HEK293 (cell line): ENCODE measurements at regions not wholly inside any gene's neighbourhood (a gene's known extent, or its start where the extent isn't known, plus 50 kb on each side); places are given as distances from the start of the nearest gene placed in this dataset.

Experiments used
- CTCF ChIA-PET: fragments of 350-600 bp; formaldehyde crosslinking; extraction: SDS; loops from one replicate; lab custom pipeline; 2021; ENCODE audit warnings: antibody characterized with exemption; lab: Yijun Ruan, JAX
- POLR2A ChIA-PET: fragments of 300-600 bp; formaldehyde crosslinking; extraction: SDS; loops from one replicate; lab custom pipeline; 2020; ENCODE audit warnings: antibody characterized with exemption, inconsistent platforms; lab: Yijun Ruan, JAX
- H3K27ac ChIP-seq: fragments of 200-500 bp; sonication (Bioruptor generic); 2 replicates; pipeline ENCODE4 v1.5.1; 2014; ENCODE audit warnings: low read depth, low read length, control low read depth, inconsistent platforms; ENCODE audit errors: extremely low read depth
- H3K36me3 ChIP-seq, 2 experiments: fragments of 200-500 bp in 1 of 2; sonication (Bioruptor generic) in 1 of 2; 1 replicate in 1 of 2; 2 replicates in 1 of 2; pipeline ENCODE4 v1.5.1; 2014 to 2017; ENCODE audit warnings: inconsistent platforms in 2 of 2, low read length in 2 of 2; ENCODE audit not compliant: control insufficient read depth in 2 of 2, insufficient read depth in 1 of 2
- H3K4me1 ChIP-seq: fragments of 200-500 bp; sonication (Bioruptor generic); 2 replicates; pipeline ENCODE4 v1.5.1; 2014; ENCODE audit warnings: mild to moderate bottlenecking, low read length, inconsistent platforms; ENCODE audit not compliant: control insufficient read depth, insufficient read depth
- H3K4me3 ChIP-seq: 2 replicates; pipeline ENCODE4 v1.5.1; 2011; ENCODE audit warnings: low read depth, mild to moderate bottlenecking, control low read depth, low read length, moderate library complexity
- H3K9me3 ChIP-seq: fragments of 200-500 bp; sonication (Bioruptor generic); 2 replicates; pipeline ENCODE4 v1.5.1; 2014; ENCODE audit warnings: low read depth, low read length, inconsistent platforms; ENCODE audit not compliant: control insufficient read depth, insufficient read depth
- ATF2 ChIP-seq: fragments of 450-650 bp; formaldehyde crosslinking; IDR thresholded peaks from 2 replicates; pipeline ENCODE4 v1.5.1; 2016; ENCODE audit warnings: missing biosample characterization, missing genetic modification characterization, low read depth
- GLIS1 ChIP-seq: fragments of 450-650 bp; formaldehyde crosslinking; IDR thresholded peaks from 2 replicates; pipeline ENCODE4 v1.5.1; 2016; ENCODE audit warnings: missing biosample characterization, missing genetic modification characterization
- KLF1 ChIP-seq: fragments of 450-650 bp; formaldehyde crosslinking; IDR thresholded peaks from 2 replicates; pipeline ENCODE4 v1.5.1; 2016; ENCODE audit warnings: missing biosample characterization, missing genetic modification characterization
- MEIS1 ChIP-seq: sonication (generic); formaldehyde crosslinking; IDR thresholded peaks from 2 replicates; pipeline ENCODE4 v1.8.1; 2022; ENCODE audit warnings: missing genetic modification reagents, mild to moderate bottlenecking, borderline replicate concordance
- OSR2 ChIP-seq: fragments of 450-650 bp; formaldehyde crosslinking; IDR thresholded peaks from 2 replicates; pipeline ENCODE4 v1.5.1; 2016; ENCODE audit warnings: missing biosample characterization, missing genetic modification characterization
- PBX3 ChIP-seq: sonication (generic); formaldehyde crosslinking; IDR thresholded peaks from 2 replicates; pipeline ENCODE4 v1.8.1; 2022; ENCODE audit warnings: mild to moderate bottlenecking, moderate library complexity, missing genetic modification reagents
- SCRT2 ChIP-seq: fragments of 450-650 bp; formaldehyde crosslinking; IDR thresholded peaks from 2 replicates; pipeline ENCODE4 v1.5.1; 2016; ENCODE audit warnings: missing biosample characterization, missing genetic modification characterization
- YY1 ChIP-seq: fragments of 450-650 bp; formaldehyde crosslinking; IDR thresholded peaks from 2 replicates; pipeline ENCODE4 v1.5.1; 2018; ENCODE audit warnings: missing biosample characterization, missing genetic modification characterization
- ZBTB1 ChIP-seq: fragments of 450-650 bp; formaldehyde crosslinking; IDR thresholded peaks from 2 replicates; pipeline ENCODE4 v1.5.1; 2016; ENCODE audit warnings: missing biosample characterization, missing genetic modification characterization
- ZBTB7A ChIP-seq: fragments of 450-650 bp; formaldehyde crosslinking; IDR thresholded peaks from 2 replicates; pipeline ENCODE4 v1.5.1; 2016; ENCODE audit warnings: low read depth, missing biosample characterization, missing genetic modification characterization
- ZFHX2 ChIP-seq: fragments of 450-650 bp; formaldehyde crosslinking; conservative IDR thresholded peaks from 2 replicates; pipeline ENCODE4 v1.5.1; 2016; ENCODE audit warnings: missing biosample characterization, missing genetic modification characterization
- ZFP37 ChIP-seq: fragments of 450-650 bp; formaldehyde crosslinking; IDR thresholded peaks from 2 replicates; pipeline ENCODE4 v1.5.1; 2016; ENCODE audit warnings: missing biosample characterization, missing genetic modification characterization
- ZNF155 ChIP-seq: fragments of 450-650 bp; formaldehyde crosslinking; IDR thresholded peaks from 2 replicates; pipeline ENCODE4 v1.5.1; 2016; ENCODE audit warnings: missing biosample characterization, missing genetic modification characterization
- ZNF174 ChIP-seq: fragments of 450-650 bp; formaldehyde crosslinking; IDR thresholded peaks from 2 replicates; pipeline ENCODE4 v1.5.0; 2017; ENCODE audit warnings: missing biosample characterization, mild to moderate bottlenecking, missing genetic modification characterization
- ZNF175 ChIP-seq: fragments of 450-650 bp; formaldehyde crosslinking; IDR thresholded peaks from 2 replicates; pipeline ENCODE4 v1.5.1; 2016; ENCODE audit warnings: missing biosample characterization, missing genetic modification characterization
- ZNF19 ChIP-seq: fragments of 450-650 bp; formaldehyde crosslinking; IDR thresholded peaks from 2 replicates; pipeline ENCODE4; 2016; ENCODE audit warnings: missing biosample characterization, missing genetic modification characterization, low read depth
- ZNF221 ChIP-seq: fragments of 450-650 bp; formaldehyde crosslinking; IDR thresholded peaks from 2 replicates; pipeline ENCODE4 v1.5.1; 2017; ENCODE audit warnings: missing biosample characterization, missing genetic modification characterization, borderline replicate concordance
- ZNF26 ChIP-seq: fragments of 450-650 bp; formaldehyde crosslinking; IDR thresholded peaks from 2 replicates; pipeline ENCODE4 v1.5.1; 2016; ENCODE audit warnings: missing biosample characterization, missing genetic modification characterization
- ZNF335 ChIP-seq: fragments of 450-650 bp; formaldehyde crosslinking; conservative IDR thresholded peaks from 2 replicates; pipeline ENCODE4 v1.5.1; 2016; ENCODE audit warnings: missing biosample characterization, missing genetic modification characterization
- ZNF398 ChIP-seq: fragments of 450-650 bp; formaldehyde crosslinking; IDR thresholded peaks from 2 replicates; pipeline ENCODE4 v1.5.1; 2017; ENCODE audit warnings: missing biosample characterization, missing genetic modification characterization
- ZNF426 ChIP-seq: fragments of 450-650 bp; formaldehyde crosslinking; IDR thresholded peaks from 2 replicates; pipeline ENCODE4 v1.5.1; 2017; ENCODE audit warnings: missing biosample characterization, missing genetic modification characterization, mild to moderate bottlenecking, inconsistent platforms, moderate library complexity
- ZNF501 ChIP-seq: fragments of 450-650 bp; formaldehyde crosslinking; IDR thresholded peaks from 2 replicates; pipeline ENCODE4 v1.5.1; 2016; ENCODE audit warnings: missing biosample characterization, missing genetic modification characterization
- ZNF548 ChIP-seq: fragments of 450-650 bp; formaldehyde crosslinking; IDR thresholded peaks from 2 replicates; pipeline ENCODE4 v1.5.1; 2016; ENCODE audit warnings: missing biosample characterization, missing genetic modification characterization
- ZNF600 ChIP-seq: fragments of 450-650 bp; formaldehyde crosslinking; IDR thresholded peaks from 2 replicates; pipeline ENCODE4 v1.5.1; 2016; ENCODE audit warnings: missing biosample characterization, missing genetic modification characterization
- ZNF629 ChIP-seq: fragments of 450-650 bp; formaldehyde crosslinking; IDR thresholded peaks from 2 replicates; pipeline ENCODE4 v1.5.1; 2017; ENCODE audit warnings: missing biosample characterization, missing genetic modification characterization
- ZNF791 ChIP-seq: fragments of 450-650 bp; formaldehyde crosslinking; IDR thresholded peaks from 2 replicates; pipeline ENCODE4 v1.5.1; 2016; ENCODE audit warnings: missing biosample characterization, missing genetic modification characterization
- ZNF837 ChIP-seq: fragments of 450-650 bp; formaldehyde crosslinking; IDR thresholded peaks from 2 replicates; pipeline ENCODE4 v1.5.1; 2016; ENCODE audit warnings: missing biosample characterization, missing genetic modification characterization

GRCh38 chr3:55244247-55244646 is 242.9 kb downstream of the WNT5A start (continued):
- TF ChIP-seq ZNF175 (tag by site-specific recombination), result no peak
- TF ChIP-seq ZNF600 (tag by site-specific recombination), result no peak

- CTCF ChIA-PET, result interaction anchor here (0.6 to 0.7 kb wide), 2 partner anchors 432 to 758 kb away, joined by 3 to 4 read pairs; no protein-coding TSS in a partner anchor
- H3K4me3 ChIP-seq, result no peak overlapping the region
These were observed 243.4 kb downstream of the WNT5A start for GRCh38 chr3:55243678-55244077.

GRCh38 chr3:55242921-55243320 is 244.2 kb downstream of the WNT5A start:
- ChIA-PET CTCF (interaction anchor here (0.8 kb wide), 1 partner anchor 62 kb away, joined by 4 read pairs; no protein-coding TSS in a partner anchor), POLR2A (no interaction called here)
- Histone ChIP-seq H3K27ac (no peak overlapping the region), H3K4me3 (no peak overlapping the region), H3K36me3 (no peaks in the 10 kb centered on the region), H3K4me1 (0 out of 2 replicates have a peak, but pooled peaks cover 2% of the 10 kb centered on the region), H3K9me3 (no peaks in the 10 kb centered on the region)
- TF ChIP-seq ZNF398 (tag by site-specific recombination) (no peak), MEIS1 (no peak), ZNF175 (tag by site-specific recombination) (no peak), ZNF426 (tag by site-specific recombination) (no peak), PBX3 (CRISPR knock-in tag) (no peak), ZFHX2 (tag by site-specific recombination) (no peak), ZNF501 (tag by site-specific recombination) (no peak), ZNF629 (tag by site-specific recombination) (no peak), ZBTB7A (tag by site-specific recombination) (no peak), ZNF174 (no peak), ZNF837 (tag by site-specific recombination) (no peak)

More at GRCh38 chr3:55243678-55244077, 243.4 kb downstream of the WNT5A start:
- Histone ChIP-seq H3K4me1 (0 out of 2 replicates have a peak, but pooled peaks cover 2% of the 10 kb centered on the region), H3K36me3 (no peaks in the 10 kb centered on the region), H3K9me3 (no peaks in the 10 kb centered on the region), H3K27ac (no peak overlapping the region)
- POLR2A ChIA-PET, result no interaction called here
- TF ChIP-seq ZBTB1 (tag by site-specific recombination), result no peak
- TF ChIP-seq ZNF221 (tag by site-specific recombination), result no peak
- no peak for TF ChIP-seq ZNF19 (tag by site-specific recombination)
- no peak for TF ChIP-seq GLIS1 (tag by site-specific recombination)
- TF ChIP-seq OSR2 (tag by site-specific recombination), result no peak
- TF ChIP-seq ZFP37 (tag by site-specific recombination), result no peak
- no peak for TF ChIP-seq ZNF155 (tag by site-specific recombination)
- TF ChIP-seq ZNF548, result no peak
- no peak for TF ChIP-seq SCRT2 (tag by site-specific recombination)
- no peak for TF ChIP-seq ZNF398 (tag by site-specific recombination)
- no peak for TF ChIP-seq YY1 (tag by site-specific recombination)
- TF ChIP-seq ZNF26 (tag by site-specific recombination), result no peak
- no peak for TF ChIP-seq ZNF335 (tag by site-specific recombination)
- TF ChIP-seq KLF1 (tag by site-specific recombination), result no peak
- no peak for TF ChIP-seq ZNF791 (tag by site-specific recombination)
- TF ChIP-seq ATF2 (tag by site-specific recombination), result no peak
